Prostate gland (tissue), 2 donors: ENCODE measurements at regions not wholly inside any gene's neighbourhood (a gene's known extent, or its start where the extent isn't known, plus 50 kb on each side); places are given as distances from the start of the nearest gene placed in this dataset.
"Not testable (repeated sequence)": the region's sequence is repeated elsewhere in the genome, so short reads cannot be mapped to it uniquely, and the experiment has no call there.

Experiments used
- DNase-seq: peaks from one replicate; pipeline ENCODE4 v3.0.0-alpha.2; 2019; ENCODE audit warnings: low spot score
- H3K27ac ChIP-seq, 2 donors: fragments of 200-600 bp; sonication (generic); 2 replicates each; pipeline ENCODE4 v1.5.1; 2017 to 2019
- H3K27me3 ChIP-seq: fragments of 200-600 bp; sonication (generic); replicated peaks from 2 replicates; pipeline ENCODE4 v1.5.1; 2019; ENCODE audit not compliant: insufficient read depth
- H3K36me3 ChIP-seq, 2 donors: fragments of 200-600 bp; sonication (generic); 1 replicate in 1 of 2; 2 replicates in 1 of 2; pipeline versions ENCODE4 v1.5.1 to v1.8.1; 2017 to 2019
- H3K4me1 ChIP-seq: fragments of 200-600 bp; sonication (generic); replicated peaks from 2 replicates; pipeline ENCODE4 v1.5.1; 2019
- H3K4me3 ChIP-seq, 2 donors: fragments of 200-600 bp; sonication (generic); 2 replicates each; pipeline ENCODE4 v1.5.1; 2017 to 2019
- H3K9me3 ChIP-seq: fragments of 200-600 bp; sonication (generic); 2 replicates; pipeline ENCODE4 v1.5.1; 2017
- CTCF ChIP-seq, 4 experiments: fragments of 200-600 bp in 2 of 4; fragments of 450-650 bp in 2 of 4; sonication (generic) in 2 of 4; IDR thresholded peaks; 1 replicate in 3 of 4; 2 replicates in 1 of 4; pipeline ENCODE4 v1.5.1; 2016 to 2019; ENCODE audit warnings: antibody characterized with exemption in 4 of 4, mild to moderate bottlenecking in 2 of 4, moderate library complexity in 2 of 4
- POLR2A ChIP-seq: fragments of 450-650 bp; IDR thresholded peaks from one replicate; pipeline ENCODE4 v1.6.1; 2016; ENCODE audit warnings: antibody characterized with exemption, mild to moderate bottlenecking
- POLR2AphosphoS5 ChIP-seq: sonication (generic); formaldehyde crosslinking; IDR thresholded peaks from one replicate; pipeline ENCODE4 v1.6.1; 2017; ENCODE audit warnings: antibody characterized with exemption
- WGBS: methylation state at CpG from one replicate; pipeline ENCODE4 v1.1.5; 2018; 5-methylcytosine and 5-hydroxymethylcytosine counted together
- intact Hi-C: fragments of 100-400 bp; cut with DNase I; formaldehyde crosslinking; loops from one replicate; pipeline ENCODE4 v1.14.2; 2022

- no peak overlapping the region for H3K4me3 ChIP-seq
- intact Hi-C loops = no loop called here
- H3K27me3 ChIP-seq = no peaks in the 10 kb centered on the region
- no peaks in the 10 kb centered on the region for H3K9me3 ChIP-seq
- H3K27ac ChIP-seq = no peak overlapping the region
- H3K4me1 ChIP-seq = no peaks in the 10 kb centered on the region
- no peaks in the 10 kb centered on the region for H3K36me3 ChIP-seq
- WGBS = 45% methylated on average over 2 of the region's 2 CpGs
- no peak for DNase-seq
- TF ChIP-seq CTCF (IDR thresholded peaks at IDR 0.05) (no peak), POLR2A (no peak), POLR2AphosphoS5 (no peak)
Measured at GRCh38 chr3:115292131-115292530, 145.0 kb upstream of the ZBTB20 start.

DNA sequence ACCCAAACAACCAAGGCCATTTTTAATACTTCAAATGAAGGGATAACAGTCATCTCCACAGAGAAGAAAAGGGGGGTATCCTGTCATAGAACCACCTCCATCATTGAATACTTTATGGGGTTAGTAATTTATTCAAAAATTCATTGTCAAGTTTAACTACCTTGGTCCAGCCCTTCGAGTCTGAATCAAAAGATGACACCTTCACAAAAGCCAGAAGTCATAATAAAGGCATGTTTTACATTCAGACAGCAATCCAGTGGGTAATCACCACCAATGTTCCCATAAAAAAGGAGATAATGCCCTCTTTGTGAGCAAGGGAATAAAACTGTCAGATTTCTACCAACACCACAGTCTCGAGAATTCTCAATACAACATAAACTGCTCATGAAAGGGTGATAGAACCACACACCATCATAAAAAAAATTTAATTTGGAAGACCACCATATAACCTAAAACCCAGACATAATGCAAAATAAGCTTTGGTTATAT lies 145.6 kb upstream of the ZBTB20 start:
- no peak for DNase-seq

GRCh38 chr3:115293321-115293720 lies 146.2 kb upstream of the ZBTB20 start:
- DNase-seq = no peak
- H3K4me1 ChIP-seq = no peaks in the 10 kb centered on the region
- H3K36me3 ChIP-seq = no peaks in the 10 kb centered on the region
- H3K27me3 ChIP-seq = no peaks in the 10 kb centered on the region
- intact Hi-C loops = no loop called here
- H3K27ac ChIP-seq = no peak overlapping the region
- no peak overlapping the region for H3K4me3 ChIP-seq
- no peaks in the 10 kb centered on the region for H3K9me3 ChIP-seq
- TF ChIP-seq POLR2A (no peak), CTCF (IDR thresholded peaks at IDR 0.05) (no peak), POLR2AphosphoS5 (no peak)
- 81% methylated on average over 1 of the region's 1 CpG for WGBS

More for the DNA sequence above, 145.6 kb upstream of the ZBTB20 start:
- no peak overlapping the region for H3K27ac ChIP-seq
- H3K4me1 ChIP-seq = no peaks in the 10 kb centered on the region
- no peaks in the 10 kb centered on the region for H3K36me3 ChIP-seq
- 29% methylated on average over 2 of the region's 2 CpGs for WGBS
- H3K27me3 ChIP-seq = no peaks in the 10 kb centered on the region
- H3K9me3 ChIP-seq = no peaks in the 10 kb centered on the region
- no peak overlapping the region for H3K4me3 ChIP-seq
- intact Hi-C loops = no loop called here
- TF ChIP-seq CTCF (IDR thresholded peaks at IDR 0.05) (no peak), POLR2AphosphoS5 (no peak), POLR2A (no peak)

DNA sequence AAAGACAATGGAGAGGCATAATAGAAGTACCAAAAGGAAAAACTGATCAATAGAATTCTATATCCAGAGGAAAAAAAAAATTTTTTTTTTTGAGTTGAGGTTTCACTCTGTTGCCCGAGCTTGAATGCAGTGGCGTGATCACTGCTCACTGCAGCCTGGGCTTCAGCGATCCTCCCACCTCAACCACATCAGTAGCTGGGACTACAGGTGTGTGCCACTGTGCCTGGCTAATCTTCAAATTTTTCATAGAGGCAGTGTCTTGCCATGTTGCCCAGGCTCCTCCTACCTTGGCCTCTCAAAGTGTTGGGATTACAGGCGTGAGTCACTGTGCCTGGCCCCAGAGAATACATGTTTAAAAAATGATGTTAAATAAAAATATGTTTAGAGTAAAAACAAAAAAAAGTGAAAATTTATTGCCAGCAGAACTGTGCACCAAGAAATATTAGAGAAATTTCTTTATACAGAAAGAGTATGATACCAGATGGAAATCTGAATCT lies 154.3 kb upstream of the ZBTB20 start:
- Histone ChIP-seq H3K27me3 (no peaks in the 10 kb centered on the region), H3K9me3 (no peaks in the 10 kb centered on the region), H3K27ac (no peak overlapping the region), H3K4me1 (no peaks in the 10 kb centered on the region), H3K36me3 (no peaks in the 10 kb centered on the region), H3K4me3 (no peak overlapping the region)
- DNase-seq = no peak
- TF ChIP-seq CTCF (IDR thresholded peaks at IDR 0.05) (no peak), POLR2A (no peak), POLR2AphosphoS5 (no peak)
- intact Hi-C loops = no loop called here
- 83% methylated on average over 4 of the region's 4 CpGs for WGBS

DNA sequence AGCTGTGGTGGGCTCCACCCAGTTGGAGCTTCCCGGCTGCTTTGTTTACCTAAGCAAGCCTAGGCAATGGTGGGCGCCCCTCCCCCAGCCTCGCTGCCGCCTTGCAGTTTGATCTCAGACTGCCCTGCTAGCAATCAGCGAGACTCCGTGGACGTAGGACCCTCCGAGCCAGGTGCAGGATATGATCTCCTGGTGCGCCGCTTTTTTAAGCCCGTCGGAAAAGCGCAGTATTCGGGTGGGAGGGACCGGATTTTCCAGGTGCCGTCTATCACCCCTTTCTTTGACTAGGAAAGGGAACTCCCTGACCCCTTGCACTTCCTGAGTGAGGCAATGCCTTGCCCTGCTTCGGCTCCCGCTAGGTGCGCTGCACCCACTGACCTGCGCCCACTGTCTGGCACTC lies 170.9 kb upstream of the ZBTB20 start:
- H3K4me1 ChIP-seq, DNase-seq, H3K36me3 ChIP-seq, H3K27me3 ChIP-seq, H3K4me3 ChIP-seq, intact Hi-C loops, H3K27ac ChIP-seq, H3K9me3 ChIP-seq: not testable (repeated sequence)
- WGBS = 52% methylated on average over 17 of the region's 20 CpGs
